Ramos (cell line): ENCODE measurements at regions not wholly inside any gene's neighbourhood (a gene's known extent, or its start where the extent isn't known, plus 50 kb on each side); places are given as distances from the start of the nearest gene placed in this dataset.

Experiments
- in situ Hi-C: fragments of 300-500 bp; cut with MboI; formaldehyde crosslinking; loops from one replicate; pipeline ENCODE4 v1.14.3; 2022; ENCODE audit warnings: low sequenced_read_pairs; ENCODE audit not compliant: unreplicated experiment

GRCh38 chr2:155256803-155257202 lies 558.3 kb downstream of the KCNJ3 start:
- in situ Hi-C loops, result no loop called here

GRCh38 chr2:155250800-155251199 lies 552.3 kb downstream of the KCNJ3 start:
- in situ Hi-C loops, result no loop called here

DNA sequence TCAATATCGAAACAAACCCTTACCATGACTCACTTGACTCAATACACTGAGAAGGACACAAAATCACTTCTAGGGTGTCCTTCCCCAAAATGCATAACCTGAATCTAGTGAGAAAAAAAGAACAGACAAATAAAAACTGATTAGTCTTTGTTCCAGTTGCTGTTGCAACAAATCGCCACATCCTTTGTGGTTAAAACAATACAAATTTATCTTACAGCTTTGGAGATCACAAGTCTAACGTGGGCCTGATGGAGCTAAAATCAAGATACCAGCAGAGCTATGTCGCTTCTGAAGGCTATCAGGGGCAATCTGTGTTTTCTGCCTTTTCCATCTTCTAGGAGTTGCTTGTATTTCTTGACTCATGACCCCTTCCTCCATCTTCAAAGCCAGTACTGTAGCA lies 541.7 kb downstream of the KCNJ3 start:
- in situ Hi-C loops, result no loop called here

- in situ Hi-C loops, result no loop called here
These were observed 537.2 kb downstream of the KCNJ3 start for GRCh38 chr2:155235710-155236109.

- in situ Hi-C loops, result no loop called here
These were observed 525.4 kb downstream of the KCNJ3 start for GRCh38 chr2:155223781-155224406.

DNA sequence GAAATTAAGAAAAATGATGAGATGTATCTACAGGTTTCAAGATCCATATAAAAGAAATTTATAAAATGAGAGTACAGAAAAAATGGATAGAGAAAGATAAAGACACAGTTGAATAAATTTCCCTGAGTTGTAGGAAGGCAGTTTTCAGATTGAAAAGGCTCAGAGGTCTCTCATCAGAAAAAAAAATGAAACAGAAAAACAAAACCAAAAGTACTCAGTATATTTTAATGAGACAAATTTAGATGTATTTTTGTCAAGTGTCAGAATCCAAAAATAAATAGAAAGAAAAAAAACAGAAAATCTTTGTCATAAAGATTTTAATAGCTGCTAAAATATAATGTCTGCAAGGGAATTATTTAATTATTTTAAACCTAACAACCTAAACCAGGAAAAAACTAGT lies 520.5 kb downstream of the KCNJ3 start:
- in situ Hi-C loops, result no loop called here

DNA sequence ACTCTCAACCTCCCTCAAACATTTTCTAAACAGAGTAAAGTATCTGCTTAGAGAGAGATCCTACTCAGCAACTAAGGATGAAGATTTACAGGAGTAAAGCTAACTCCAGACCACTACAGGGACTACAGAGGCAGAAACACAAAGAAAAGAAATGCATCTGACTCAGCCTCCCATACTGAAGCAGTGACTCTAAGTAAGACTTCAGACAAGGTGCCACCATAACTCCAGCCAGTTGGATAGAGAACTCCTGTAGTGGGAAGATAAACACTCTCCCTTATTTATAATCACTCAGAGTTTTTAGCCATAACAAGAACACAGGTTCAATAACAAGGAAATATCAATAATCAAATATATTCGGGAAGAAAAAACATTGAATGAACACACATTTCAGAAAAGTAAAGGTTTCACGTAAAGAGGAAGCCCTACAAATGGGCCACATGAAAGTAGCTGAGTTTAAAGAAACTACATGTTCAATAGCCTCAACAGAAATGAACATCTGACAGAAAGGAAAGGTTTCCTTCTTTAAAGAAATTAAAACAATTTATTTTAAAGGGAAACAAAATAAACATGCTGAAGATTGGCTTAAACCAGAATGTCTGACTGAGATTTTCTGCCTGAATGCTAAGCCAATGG lies 519.9 kb downstream of the KCNJ3 start:
- in situ Hi-C loops, result no loop called here

DNA sequence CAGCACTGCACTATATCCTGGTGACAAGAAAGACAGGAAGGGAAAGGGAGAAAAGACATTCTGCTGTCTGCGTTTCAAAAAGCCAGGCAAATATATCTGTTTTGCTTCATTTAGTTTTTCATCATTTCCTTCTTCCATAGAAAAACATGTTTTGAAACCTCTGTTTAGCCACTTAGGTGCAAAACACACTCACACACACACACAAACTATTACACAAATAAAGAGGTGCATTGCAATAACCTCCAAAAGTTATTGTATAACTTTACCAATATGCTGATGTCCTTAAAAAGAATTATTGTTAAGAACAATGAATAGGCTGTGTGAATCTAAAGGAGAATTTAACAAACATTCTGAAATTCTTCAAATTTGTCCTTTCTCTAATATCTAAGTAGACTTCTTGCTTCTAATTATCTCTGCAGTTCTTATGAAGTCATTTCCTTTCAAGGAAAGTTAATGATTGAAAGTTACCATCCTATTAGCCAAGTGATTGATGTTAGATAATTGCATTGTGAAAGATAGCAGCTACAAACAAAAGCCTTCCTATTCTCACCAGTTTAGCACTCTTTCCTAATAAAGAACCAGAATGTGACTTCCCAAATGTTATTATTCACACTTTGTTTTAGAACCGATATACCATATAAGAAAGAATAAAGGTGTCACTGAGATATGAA lies 516.7 kb downstream of the KCNJ3 start:
- in situ Hi-C loops, result no loop called here

DNA sequence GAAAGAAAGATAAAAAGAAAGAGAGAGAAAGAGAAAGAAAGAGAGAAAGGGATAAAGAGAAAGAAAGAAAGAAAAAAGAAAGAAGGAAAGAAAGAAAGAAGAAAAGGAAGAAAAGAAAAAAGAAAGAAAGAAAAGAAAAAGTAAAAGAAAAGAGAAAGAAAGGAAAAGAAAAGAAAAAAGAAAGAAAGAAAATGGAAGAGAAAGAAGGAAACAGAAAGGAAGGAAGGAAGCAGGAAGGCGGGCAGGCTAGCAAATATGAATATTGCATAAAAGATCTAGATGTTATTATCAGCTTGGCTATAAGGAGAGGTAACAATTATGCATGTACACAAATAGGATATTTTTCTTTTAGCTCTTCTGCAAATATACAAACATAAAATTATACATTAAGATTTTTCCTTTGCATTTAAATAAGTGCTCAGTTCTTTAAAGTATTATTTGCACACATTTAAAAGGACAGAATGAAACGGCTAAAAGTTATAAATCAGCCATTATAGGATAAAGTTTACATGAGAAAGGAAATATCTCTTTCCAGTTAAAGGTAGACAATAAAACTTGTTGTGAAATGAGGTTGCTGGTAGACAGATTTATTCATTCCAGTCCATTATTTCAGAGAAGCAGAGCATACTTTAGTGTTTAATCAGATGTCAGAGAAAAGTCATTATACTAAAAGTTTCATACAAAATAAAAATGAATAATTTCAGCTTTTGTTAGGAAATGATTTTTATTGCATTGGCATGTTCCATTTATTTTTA lies 511.4 kb downstream of the KCNJ3 start:
- in situ Hi-C loops, result no loop called here

DNA sequence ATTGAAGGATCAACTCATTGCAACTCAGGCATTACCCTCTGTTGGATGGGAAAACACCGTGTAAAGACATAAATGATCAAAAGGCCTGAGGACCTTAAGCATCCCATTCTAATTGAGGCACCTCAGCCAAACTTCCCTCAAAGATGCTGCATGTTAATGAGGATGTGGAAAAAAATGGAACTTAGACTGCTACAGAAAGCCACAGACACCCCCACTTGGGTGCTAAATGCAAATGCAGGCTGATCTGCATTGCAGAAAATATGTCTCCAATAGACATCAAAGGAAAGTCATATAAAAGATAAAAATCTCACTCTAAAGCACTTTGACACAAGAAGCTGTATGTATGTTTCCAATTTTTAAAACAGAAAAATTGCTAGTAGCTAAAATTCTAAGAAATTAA lies 504.7 kb downstream of the KCNJ3 start:
- in situ Hi-C loops, result no loop called here

- in situ Hi-C loops, result no loop called here
These were observed 502.3 kb downstream of the KCNJ3 start for GRCh38 chr2:155200753-155201152.

- in situ Hi-C loops, result no loop called here
These were observed 491.8 kb downstream of the KCNJ3 start for GRCh38 chr2:155190342-155190741.

DNA sequence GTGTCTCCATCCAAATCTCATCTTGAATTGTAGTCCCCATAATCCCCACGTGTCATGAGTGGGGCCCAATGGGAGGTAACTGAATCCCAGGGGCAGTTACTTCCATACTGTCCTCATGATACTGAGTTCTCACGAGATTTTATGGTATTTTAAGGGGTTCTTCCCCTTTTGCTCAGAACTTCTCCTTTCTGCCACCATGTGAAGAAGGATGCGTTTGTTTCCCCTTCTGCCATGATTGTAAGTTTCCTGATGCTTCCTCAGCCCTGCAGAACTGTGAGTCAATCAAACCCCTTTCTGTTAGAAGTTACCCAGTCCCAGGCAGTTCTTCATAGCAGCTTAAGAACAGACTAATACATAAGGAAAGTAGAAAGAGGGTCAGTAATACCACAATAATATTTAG lies 480.4 kb downstream of the KCNJ3 start:
- in situ Hi-C loops, result no loop called here

GRCh38 chr2:155176345-155176744 lies 477.9 kb downstream of the KCNJ3 start:
- in situ Hi-C loops, result no loop called here

- in situ Hi-C loops, result no loop called here
These were observed 470.8 kb downstream of the KCNJ3 start for GRCh38 chr2:155169317-155169716.

DNA sequence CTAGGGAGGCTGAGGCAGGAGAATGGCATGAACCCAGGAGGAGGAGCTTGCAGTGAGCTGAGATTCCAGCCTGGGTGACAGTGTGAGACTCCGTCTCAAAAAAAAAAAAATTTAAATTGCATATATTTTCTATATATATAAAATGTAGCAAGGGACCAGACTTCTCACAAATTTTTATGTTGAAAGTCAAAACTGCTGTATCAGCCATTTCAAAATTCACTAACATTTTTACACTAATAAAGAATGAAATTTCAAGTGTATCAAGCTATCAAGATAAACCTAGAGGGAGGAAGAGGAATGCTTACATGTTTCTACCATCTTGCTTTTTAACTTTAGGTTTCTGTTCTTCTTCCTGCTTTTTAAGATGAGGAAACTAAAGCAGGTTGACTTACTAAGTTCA lies 464.0 kb downstream of the KCNJ3 start:
- in situ Hi-C loops, result no loop called here

DNA sequence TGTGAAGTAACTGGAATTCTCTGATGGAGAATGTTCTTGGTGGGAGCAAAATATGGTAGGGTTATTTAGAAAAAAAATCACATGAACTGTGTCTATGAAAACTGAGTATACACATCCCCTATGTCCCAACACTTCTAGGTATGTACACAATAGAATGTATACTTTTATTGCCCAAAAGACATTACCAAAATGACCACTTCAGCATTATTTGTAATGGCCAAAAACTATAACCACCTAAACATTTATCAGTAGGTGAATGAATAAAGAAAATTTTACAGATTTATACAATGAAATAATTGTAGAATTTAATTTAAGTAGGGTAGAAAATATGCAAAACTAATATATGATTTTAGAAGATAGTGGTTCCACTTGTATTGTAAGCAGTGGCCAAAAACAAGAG lies 462.8 kb downstream of the KCNJ3 start:
- in situ Hi-C loops, result no loop called here

DNA sequence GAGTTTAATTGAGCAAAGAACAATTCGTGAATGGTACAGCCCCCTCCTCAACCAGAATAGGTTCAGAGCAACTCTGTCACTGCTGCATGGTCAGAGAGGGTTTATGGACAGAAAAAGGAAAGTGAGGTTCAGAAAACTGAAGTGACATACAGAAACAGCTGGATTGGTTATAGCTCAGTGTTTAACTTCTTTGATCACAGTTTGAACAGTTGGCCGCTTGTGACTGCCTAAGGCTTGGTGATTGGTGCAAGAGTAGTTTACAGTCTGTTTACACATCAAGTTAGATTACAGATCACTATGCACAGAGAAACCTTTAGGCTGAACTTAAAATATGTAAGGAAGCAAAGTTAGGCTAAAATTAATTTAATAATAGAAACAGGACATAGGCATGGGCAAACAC lies 459.2 kb downstream of the KCNJ3 start:
- in situ Hi-C loops, result no loop called here

- in situ Hi-C loops, result no loop called here
These were observed 458.6 kb downstream of the KCNJ3 start for GRCh38 chr2:155157065-155157464.

- in situ Hi-C loops, result no loop called here
These were observed 453.4 kb downstream of the KCNJ3 start for GRCh38 chr2:155151945-155152344.

DNA sequence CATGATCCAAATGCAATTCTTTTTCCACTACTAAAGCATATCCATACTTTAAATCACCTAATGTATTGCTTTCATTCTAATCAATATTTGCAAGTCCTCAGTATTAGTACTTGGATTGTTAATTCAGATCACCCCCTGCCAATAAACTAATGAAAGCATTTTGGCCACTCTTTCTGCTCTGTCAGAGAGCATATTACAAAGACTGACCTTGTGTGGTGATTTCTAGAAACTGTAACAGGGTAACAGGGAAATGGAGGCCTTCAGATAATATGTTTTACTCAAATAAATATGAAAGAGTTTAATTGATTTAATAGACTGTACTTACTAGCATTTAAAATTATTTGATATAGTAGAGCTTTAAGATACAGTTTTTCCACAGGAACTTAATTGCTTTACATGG lies 453.0 kb downstream of the KCNJ3 start:
- in situ Hi-C loops, result no loop called here
